Keratinocyte (primary cell): ENCODE measurements at regions not wholly inside any gene's neighbourhood (a gene's known extent, or its start where the extent isn't known, plus 50 kb on each side); places are given as distances from the start of the nearest gene placed in this dataset.

Experiments used
- CTCF ChIP-seq, 3 experiments: IDR thresholded peaks in 1 of 3; conservative IDR thresholded peaks in 1 of 3; optimal IDR thresholded peaks in 1 of 3; 2 replicates in 2 of 3; 3 replicates in 1 of 3; pipeline versions ENCODE3 to v1.5.1; 2011; ENCODE audit warnings: low read length in 3 of 3, mild to moderate bottlenecking in 3 of 3, moderate library complexity in 2 of 3, control low read depth in 1 of 3, inconsistent platforms in 1 of 3; ENCODE audit not compliant: insufficient read depth in 2 of 3; ENCODE audit errors: extremely low read depth in 1 of 3
- EZH2 ChIP-seq: IDR thresholded peaks from one replicate; pipeline ENCODE4 v1.6.1; 2012; ENCODE audit warnings: inconsistent platforms, mild to moderate bottlenecking, low read length, moderate library complexity

DNA sequence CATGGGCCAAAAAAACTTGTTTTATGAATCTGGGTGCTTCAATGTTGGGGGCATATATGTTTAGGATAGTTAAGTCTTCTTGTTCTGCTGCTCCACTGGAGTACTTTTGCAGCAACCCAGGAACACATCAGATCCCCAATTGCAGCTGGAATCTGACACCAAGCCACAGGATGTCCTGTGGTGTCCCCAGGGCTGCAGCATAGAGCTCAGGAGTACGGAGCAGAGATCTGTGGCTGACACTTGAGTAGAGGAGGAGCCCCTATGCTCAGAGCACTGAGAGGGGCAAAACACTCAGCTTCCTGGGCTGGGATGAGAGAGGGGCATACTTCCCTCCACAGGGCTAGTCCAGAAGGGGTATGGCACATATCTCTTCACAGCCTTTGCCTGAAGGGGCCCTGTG lies 138.9 kb upstream of the ERBB4 start:
- TF ChIP-seq CTCF (optimal IDR thresholded peaks at IDR 0.05 in 1 of 3, IDR thresholded peaks at IDR 0.05 in 1 of 3, conservative IDR thresholded peaks at IDR 0.05 in 1 of 3; ENCODE audit: extremely low read depth in 1 of 3, insufficient read depth in 2 of 3, low read length in 3 of 3) = no peak
- no peak for TF ChIP-seq EZH2
